ENCODE measurements at regions not wholly inside any gene's neighbourhood (a gene's known extent, or its start where the extent isn't known, plus 50 kb on each side); places are given as distances from the start of the nearest gene placed in this dataset.
"Not testable (repeated sequence)": the region's sequence is repeated elsewhere in the genome, so short reads cannot be mapped to it uniquely, and the experiment has no call there.

GRCh38 chr1:143874625-143875024 is 97.2 kb downstream of the FAM72C start:
- H3K27ac ChIP-seq (ENCODE audit: low read depth in 1 of 2, low read length in 1 of 2); H3K4me3 ChIP-seq (ENCODE audit: low read length in 2 of 2); H3K9me3 ChIP-seq (ENCODE audit: control insufficient read depth in 2 of 2, insufficient read depth in 1 of 2, low read length in 1 of 2); H3K4me1 ChIP-seq (ENCODE audit: control insufficient read depth in 2 of 2, insufficient read depth in 2 of 2, low read length in 2 of 2); H3K27me3 ChIP-seq (ENCODE audit: control insufficient read depth in 2 of 2, insufficient read depth in 1 of 2, low read length in 1 of 2); DNase-seq (ENCODE audit: low read depth in 6 of 9, low spot score in 9 of 9); H3K36me3 ChIP-seq (ENCODE audit: control insufficient read depth in 2 of 2, insufficient read depth in 2 of 2, low read length in 1 of 2): not testable (repeated sequence)
- WGBS: 77% methylated on average over 2 of the region's 2 CpGs

GRCh38 chr1:143873650-143874049 is 98.1 kb downstream of the FAM72C start:
- not testable (repeated sequence) for H3K9me3 ChIP-seq (ENCODE audit: control insufficient read depth in 2 of 2, insufficient read depth in 1 of 2, low read length in 1 of 2); H3K4me1 ChIP-seq (ENCODE audit: control insufficient read depth in 2 of 2, insufficient read depth in 2 of 2, low read length in 2 of 2); DNase-seq (ENCODE audit: low read depth in 6 of 9, low spot score in 9 of 9); H3K4me3 ChIP-seq (ENCODE audit: low read length in 2 of 2); H3K36me3 ChIP-seq (ENCODE audit: control insufficient read depth in 2 of 2, insufficient read depth in 2 of 2, low read length in 1 of 2); H3K27me3 ChIP-seq (ENCODE audit: control insufficient read depth in 2 of 2, insufficient read depth in 1 of 2, low read length in 1 of 2); H3K27ac ChIP-seq (ENCODE audit: low read depth in 1 of 2, low read length in 1 of 2)
- 89% methylated on average over 4 of the region's 5 CpGs for WGBS

GRCh38 chr1:143870388-143870787 is 101.4 kb downstream of the FAM72C start:
- not testable (repeated sequence) for H3K9me3 ChIP-seq (ENCODE audit: control insufficient read depth in 2 of 2, insufficient read depth in 1 of 2, low read length in 1 of 2); H3K4me3 ChIP-seq (ENCODE audit: low read length in 2 of 2); H3K27me3 ChIP-seq (ENCODE audit: control insufficient read depth in 2 of 2, insufficient read depth in 1 of 2, low read length in 1 of 2); H3K36me3 ChIP-seq (ENCODE audit: control insufficient read depth in 2 of 2, insufficient read depth in 2 of 2, low read length in 1 of 2); H3K4me1 ChIP-seq (ENCODE audit: control insufficient read depth in 2 of 2, insufficient read depth in 2 of 2, low read length in 2 of 2); DNase-seq (ENCODE audit: low read depth in 6 of 9, low spot score in 9 of 9); H3K27ac ChIP-seq (ENCODE audit: low read depth in 1 of 2, low read length in 1 of 2)
- WGBS: 100% methylated on average over 1 of the region's 1 CpG

- not testable (repeated sequence) for H3K27ac ChIP-seq (ENCODE audit: low read depth in 1 of 2, low read length in 1 of 2); H3K4me1 ChIP-seq (ENCODE audit: control insufficient read depth in 2 of 2, insufficient read depth in 2 of 2, low read length in 2 of 2); H3K4me3 ChIP-seq (ENCODE audit: low read length in 2 of 2); DNase-seq (ENCODE audit: low read depth in 6 of 9, low spot score in 9 of 9); H3K36me3 ChIP-seq (ENCODE audit: control insufficient read depth in 2 of 2, insufficient read depth in 2 of 2, low read length in 1 of 2); H3K27me3 ChIP-seq (ENCODE audit: control insufficient read depth in 2 of 2, insufficient read depth in 1 of 2, low read length in 1 of 2); H3K9me3 ChIP-seq (ENCODE audit: control insufficient read depth in 2 of 2, insufficient read depth in 1 of 2, low read length in 1 of 2)
- 26% methylated on average over 3 of the region's 5 CpGs for WGBS
Observed at GRCh38 chr1:143867590-143868220, 104.1 kb downstream of the FAM72C start.

GRCh38 chr1:143863901-143864520 is 107.8 kb downstream of the FAM72C start:
- not testable (repeated sequence) for H3K27ac ChIP-seq (ENCODE audit: low read depth in 1 of 2, low read length in 1 of 2); H3K27me3 ChIP-seq (ENCODE audit: control insufficient read depth in 2 of 2, insufficient read depth in 1 of 2, low read length in 1 of 2); H3K4me3 ChIP-seq (ENCODE audit: low read length in 2 of 2); H3K36me3 ChIP-seq (ENCODE audit: control insufficient read depth in 2 of 2, insufficient read depth in 2 of 2, low read length in 1 of 2); H3K4me1 ChIP-seq (ENCODE audit: control insufficient read depth in 2 of 2, insufficient read depth in 2 of 2, low read length in 2 of 2); H3K9me3 ChIP-seq (ENCODE audit: control insufficient read depth in 2 of 2, insufficient read depth in 1 of 2, low read length in 1 of 2); DNase-seq (ENCODE audit: low read depth in 6 of 9, low spot score in 9 of 9)
- WGBS: 84% methylated on average over 1 of the region's 1 CpG

- WGBS: 85% methylated on average over 4 of the region's 4 CpGs
- DNase-seq (ENCODE audit: low read depth in 6 of 9, low spot score in 9 of 9): not testable (repeated sequence)
Observed at GRCh38 chr1:143862722-143863121, 109.1 kb downstream of the FAM72C start.

GRCh38 chr1:143861306-143861705 is 110.5 kb downstream of the FAM72C start:
- H3K36me3 ChIP-seq (ENCODE audit: control insufficient read depth in 2 of 2, insufficient read depth in 2 of 2, low read length in 1 of 2); H3K9me3 ChIP-seq (ENCODE audit: control insufficient read depth in 2 of 2, insufficient read depth in 1 of 2, low read length in 1 of 2); H3K27me3 ChIP-seq (ENCODE audit: control insufficient read depth in 2 of 2, insufficient read depth in 1 of 2, low read length in 1 of 2); H3K27ac ChIP-seq (ENCODE audit: low read depth in 1 of 2, low read length in 1 of 2); H3K4me1 ChIP-seq (ENCODE audit: control insufficient read depth in 2 of 2, insufficient read depth in 2 of 2, low read length in 2 of 2); DNase-seq (ENCODE audit: low read depth in 6 of 9, low spot score in 9 of 9); H3K4me3 ChIP-seq (ENCODE audit: low read length in 2 of 2): not testable (repeated sequence)
- WGBS: no CpG with 5 or more reads among the region's 1 CpG

More at GRCh38 chr1:143862722-143863121, 109.1 kb downstream of the FAM72C start:
- H3K9me3 ChIP-seq (ENCODE audit: control insufficient read depth in 2 of 2, insufficient read depth in 1 of 2, low read length in 1 of 2); H3K4me3 ChIP-seq (ENCODE audit: low read length in 2 of 2); H3K27me3 ChIP-seq (ENCODE audit: control insufficient read depth in 2 of 2, insufficient read depth in 1 of 2, low read length in 1 of 2); H3K36me3 ChIP-seq (ENCODE audit: control insufficient read depth in 2 of 2, insufficient read depth in 2 of 2, low read length in 1 of 2); H3K4me1 ChIP-seq (ENCODE audit: control insufficient read depth in 2 of 2, insufficient read depth in 2 of 2, low read length in 2 of 2); H3K27ac ChIP-seq (ENCODE audit: low read depth in 1 of 2, low read length in 1 of 2): not testable (repeated sequence)

GRCh38 chr1:143855867-143856266 is 115.9 kb downstream of the FAM72C start:
- H3K36me3 ChIP-seq (ENCODE audit: control insufficient read depth in 2 of 2, insufficient read depth in 2 of 2, low read length in 1 of 2); H3K9me3 ChIP-seq (ENCODE audit: control insufficient read depth in 2 of 2, insufficient read depth in 1 of 2, low read length in 1 of 2); H3K4me3 ChIP-seq (ENCODE audit: low read length in 2 of 2); DNase-seq (ENCODE audit: low read depth in 6 of 9, low spot score in 9 of 9); H3K4me1 ChIP-seq (ENCODE audit: control insufficient read depth in 2 of 2, insufficient read depth in 2 of 2, low read length in 2 of 2); H3K27me3 ChIP-seq (ENCODE audit: control insufficient read depth in 2 of 2, insufficient read depth in 1 of 2, low read length in 1 of 2); H3K27ac ChIP-seq (ENCODE audit: low read depth in 1 of 2, low read length in 1 of 2): not testable (repeated sequence)
- no CpG with 5 or more reads among the region's 1 CpG for WGBS

GRCh38 chr1:143854069-143854468 is 117.7 kb downstream of the FAM72C start:
- WGBS: 76% methylated on average over 2 of the region's 2 CpGs
- DNase-seq (ENCODE audit: low read depth in 6 of 9, low spot score in 9 of 9); H3K4me3 ChIP-seq (ENCODE audit: low read length in 2 of 2); H3K36me3 ChIP-seq (ENCODE audit: control insufficient read depth in 2 of 2, insufficient read depth in 2 of 2, low read length in 1 of 2); H3K9me3 ChIP-seq (ENCODE audit: control insufficient read depth in 2 of 2, insufficient read depth in 1 of 2, low read length in 1 of 2); H3K27me3 ChIP-seq (ENCODE audit: control insufficient read depth in 2 of 2, insufficient read depth in 1 of 2, low read length in 1 of 2); H3K27ac ChIP-seq (ENCODE audit: low read depth in 1 of 2, low read length in 1 of 2); H3K4me1 ChIP-seq (ENCODE audit: control insufficient read depth in 2 of 2, insufficient read depth in 2 of 2, low read length in 2 of 2): not testable (repeated sequence)

Measured in thymus (tissue), 11 donors.